OCI-LY3 (cell line): ENCODE measurements at regions not wholly inside any gene's neighbourhood (a gene's known extent, or its start where the extent isn't known, plus 50 kb on each side); places are given as distances from the start of the nearest gene placed in this dataset.

ENCODE experiments used
- EZH2phosphoT487 ChIP-seq: fragments of 200-600 bp; shearing (Covaris generic); IDR thresholded peaks from 2 replicates; pipeline ENCODE4 v1.6.1; 2018; ENCODE audit warnings: antibody characterized with exemption, mixed run types, low read depth
- TF ChIP-seq, protein P1 (sequence below): fragments of 200-600, 300-600 bp; sonication (generic); IDR thresholded peaks from 2 replicates; pipeline ENCODE4 v1.5.1; 2014; ENCODE audit warnings: antibody characterized with exemption, low read length, low read depth

DNA sequence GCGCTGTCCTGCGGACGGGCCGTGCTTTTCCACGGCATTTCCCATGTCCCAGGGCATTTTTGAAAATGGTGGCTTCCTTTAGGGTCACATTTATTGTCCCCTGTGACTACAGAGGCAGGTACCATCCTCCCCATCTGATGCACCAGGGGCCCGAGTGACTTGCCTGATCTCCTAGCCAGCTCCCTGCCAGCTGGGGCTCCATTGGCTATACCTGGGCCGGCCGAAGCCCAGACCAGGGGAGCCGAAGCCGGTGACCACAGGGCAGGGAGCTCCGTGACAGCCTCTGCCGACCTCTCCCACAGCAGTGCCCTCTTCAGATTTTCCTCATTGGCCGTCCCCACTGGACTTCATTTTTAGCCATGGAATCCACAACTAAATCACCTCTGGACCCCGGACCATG, 170.6 kb downstream of the RBFOX3 start:
- TF ChIP-seq, protein P1, sequence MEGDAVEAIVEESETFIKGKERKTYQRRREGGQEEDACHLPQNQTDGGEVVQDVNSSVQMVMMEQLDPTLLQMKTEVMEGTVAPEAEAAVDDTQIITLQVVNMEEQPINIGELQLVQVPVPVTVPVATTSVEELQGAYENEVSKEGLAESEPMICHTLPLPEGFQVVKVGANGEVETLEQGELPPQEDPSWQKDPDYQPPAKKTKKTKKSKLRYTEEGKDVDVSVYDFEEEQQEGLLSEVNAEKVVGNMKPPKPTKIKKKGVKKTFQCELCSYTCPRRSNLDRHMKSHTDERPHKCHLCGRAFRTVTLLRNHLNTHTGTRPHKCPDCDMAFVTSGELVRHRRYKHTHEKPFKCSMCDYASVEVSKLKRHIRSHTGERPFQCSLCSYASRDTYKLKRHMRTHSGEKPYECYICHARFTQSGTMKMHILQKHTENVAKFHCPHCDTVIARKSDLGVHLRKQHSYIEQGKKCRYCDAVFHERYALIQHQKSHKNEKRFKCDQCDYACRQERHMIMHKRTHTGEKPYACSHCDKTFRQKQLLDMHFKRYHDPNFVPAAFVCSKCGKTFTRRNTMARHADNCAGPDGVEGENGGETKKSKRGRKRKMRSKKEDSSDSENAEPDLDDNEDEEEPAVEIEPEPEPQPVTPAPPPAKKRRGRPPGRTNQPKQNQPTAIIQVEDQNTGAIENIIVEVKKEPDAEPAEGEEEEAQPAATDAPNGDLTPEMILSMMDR = no peak
- TF ChIP-seq EZH2phosphoT487 = no peak
